ENCODE measurements at regions not wholly inside any gene's neighbourhood (a gene's known extent, or its start where the extent isn't known, plus 50 kb on each side); places are given as distances from the start of the nearest gene placed in this dataset.
"Not testable (repeated sequence)": the region's sequence is repeated elsewhere in the genome, so short reads cannot be mapped to it uniquely, and the experiment has no call there.

GRCh38 chrX:140274811-140275525, 229.9 kb downstream of the SOX3 start:
- Histone ChIP-seq H3K27me3 (ENCODE audit: control insufficient read depth, insufficient read depth, low read length) (no peaks in the 10 kb centered on the region), H3K27ac (ENCODE audit: low read depth, low read length) (no peak overlapping the region), H3K9me3 (ENCODE audit: control insufficient read depth, insufficient read depth, low read length) (peaks cover 4% of the 10 kb centered on the region), H3K4me3 (ENCODE audit: low read depth, low read length) (no peak overlapping the region), H3K36me3 (ENCODE audit: control insufficient read depth, insufficient read depth, low read length) (no peaks in the 10 kb centered on the region), H3K4me1 (ENCODE audit: control insufficient read depth, insufficient read depth, low read length) (no peaks in the 10 kb centered on the region)
- 13% methylated on average over 2 of the region's 3 CpGs for WGBS (ENCODE audit: insufficient coverage)
- DNase-seq (ENCODE audit: low read depth in 4 of 6, low spot score in 6 of 6): peak in 1 of 6 donors; percentile 3

- H3K4me3 ChIP-seq (ENCODE audit: low read depth, low read length): no peak overlapping the region
- H3K27ac ChIP-seq (ENCODE audit: low read depth, low read length): no peak overlapping the region
- H3K36me3 ChIP-seq (ENCODE audit: control insufficient read depth, insufficient read depth, low read length): no peaks in the 10 kb centered on the region
- WGBS (ENCODE audit: insufficient coverage): 26% methylated on average over 3 of the region's 4 CpGs
- H3K27me3 ChIP-seq (ENCODE audit: control insufficient read depth, insufficient read depth, low read length): no peaks in the 10 kb centered on the region
- H3K4me1 ChIP-seq (ENCODE audit: control insufficient read depth, insufficient read depth, low read length): no peaks in the 10 kb centered on the region
- DNase-seq (ENCODE audit: low read depth in 4 of 6, low spot score in 6 of 6): peak in 2 of 6 donors; percentile 1 to 18
- H3K9me3 ChIP-seq (ENCODE audit: control insufficient read depth, insufficient read depth, low read length): peaks cover 4% of the 10 kb centered on the region
Observed at GRCh38 chrX:140273921-140274320, 230.9 kb downstream of the SOX3 start.

GRCh38 chrX:140250391-140250790, 254.5 kb downstream of the SOX3 start:
- no peaks in the 10 kb centered on the region for H3K9me3 ChIP-seq (ENCODE audit: control insufficient read depth, insufficient read depth, low read length)
- DNase-seq (ENCODE audit: low read depth in 4 of 6, low spot score in 6 of 6): peak in 2 of 6 donors; percentile 8 to 45
- H3K36me3 ChIP-seq (ENCODE audit: control insufficient read depth, insufficient read depth, low read length): no peaks in the 10 kb centered on the region
- H3K27me3 ChIP-seq (ENCODE audit: control insufficient read depth, insufficient read depth, low read length): peaks cover 4% of the 10 kb centered on the region
- 14% methylated on average over 9 of the region's 10 CpGs for WGBS (ENCODE audit: insufficient coverage)
- no peak overlapping the region for H3K27ac ChIP-seq (ENCODE audit: low read depth, low read length)
- H3K4me1 ChIP-seq (ENCODE audit: control insufficient read depth, insufficient read depth, low read length): no peaks in the 10 kb centered on the region
- H3K4me3 ChIP-seq (ENCODE audit: low read depth, low read length): no peak overlapping the region

GRCh38 chrX:140249088-140249487, 255.8 kb downstream of the SOX3 start:
- WGBS (ENCODE audit: insufficient coverage): 44% methylated on average over 5 of the region's 8 CpGs
- peaks cover 4% of the 10 kb centered on the region for H3K27me3 ChIP-seq (ENCODE audit: control insufficient read depth, insufficient read depth, low read length)
- no peak overlapping the region for H3K4me3 ChIP-seq (ENCODE audit: low read depth, low read length)

GRCh38 chrX:140229191-140229590, 263.9 kb upstream of the CXorf66 start:
- WGBS (ENCODE audit: insufficient coverage): 43% methylated on average over 1 of the region's 1 CpG
- Histone ChIP-seq H3K36me3 (ENCODE audit: control insufficient read depth, insufficient read depth, low read length) (no peaks in the 10 kb centered on the region), H3K27me3 (ENCODE audit: control insufficient read depth, insufficient read depth, low read length) (no peaks in the 10 kb centered on the region), H3K9me3 (ENCODE audit: control insufficient read depth, insufficient read depth, low read length) (no peaks in the 10 kb centered on the region), H3K4me3 (ENCODE audit: low read depth, low read length) (no peak overlapping the region), H3K4me1 (ENCODE audit: control insufficient read depth, insufficient read depth, low read length) (no peaks in the 10 kb centered on the region), H3K27ac (ENCODE audit: low read depth, low read length) (no peak overlapping the region)
- DNase-seq (ENCODE audit: low read depth in 4 of 6, low spot score in 6 of 6): no peak

More at GRCh38 chrX:140249088-140249487, 255.8 kb downstream of the SOX3 start:
- Histone ChIP-seq H3K9me3 (ENCODE audit: control insufficient read depth, insufficient read depth, low read length) (no peaks in the 10 kb centered on the region), H3K36me3 (ENCODE audit: control insufficient read depth, insufficient read depth, low read length) (no peaks in the 10 kb centered on the region), H3K4me1 (ENCODE audit: control insufficient read depth, insufficient read depth, low read length) (no peaks in the 10 kb centered on the region), H3K27ac (ENCODE audit: low read depth, low read length) (no peak overlapping the region)
- DNase-seq (ENCODE audit: low read depth in 4 of 6, low spot score in 6 of 6): peak in 1 of 6 donors; percentile 2

GRCh38 chrX:140226037-140226436, 260.7 kb upstream of the CXorf66 start:
- not testable (repeated sequence) for H3K4me1 ChIP-seq (ENCODE audit: control insufficient read depth, insufficient read depth, low read length); H3K27me3 ChIP-seq (ENCODE audit: control insufficient read depth, insufficient read depth, low read length); H3K9me3 ChIP-seq (ENCODE audit: control insufficient read depth, insufficient read depth, low read length); DNase-seq (ENCODE audit: low read depth in 4 of 6, low spot score in 6 of 6); H3K27ac ChIP-seq (ENCODE audit: low read depth, low read length); H3K36me3 ChIP-seq (ENCODE audit: control insufficient read depth, insufficient read depth, low read length); H3K4me3 ChIP-seq (ENCODE audit: low read depth, low read length)
- WGBS (ENCODE audit: insufficient coverage): no CpG with 5 or more reads among the region's 8 CpGs

- not testable (repeated sequence) for DNase-seq (ENCODE audit: low read depth in 4 of 6, low spot score in 6 of 6); H3K27me3 ChIP-seq (ENCODE audit: control insufficient read depth, insufficient read depth, low read length); H3K4me1 ChIP-seq (ENCODE audit: control insufficient read depth, insufficient read depth, low read length); H3K9me3 ChIP-seq (ENCODE audit: control insufficient read depth, insufficient read depth, low read length); H3K27ac ChIP-seq (ENCODE audit: low read depth, low read length); H3K36me3 ChIP-seq (ENCODE audit: control insufficient read depth, insufficient read depth, low read length); H3K4me3 ChIP-seq (ENCODE audit: low read depth, low read length)
- WGBS (ENCODE audit: insufficient coverage): no CpG with 5 or more reads among the region's 3 CpGs
Observed at GRCh38 chrX:140215894-140216293, 250.6 kb upstream of the CXorf66 start.

GRCh38 chrX:140214518-140214917, 249.2 kb upstream of the CXorf66 start:
- DNase-seq (ENCODE audit: low read depth in 4 of 6, low spot score in 6 of 6); H3K9me3 ChIP-seq (ENCODE audit: control insufficient read depth, insufficient read depth, low read length); H3K36me3 ChIP-seq (ENCODE audit: control insufficient read depth, insufficient read depth, low read length); H3K4me1 ChIP-seq (ENCODE audit: control insufficient read depth, insufficient read depth, low read length); H3K27ac ChIP-seq (ENCODE audit: low read depth, low read length); H3K27me3 ChIP-seq (ENCODE audit: control insufficient read depth, insufficient read depth, low read length); H3K4me3 ChIP-seq (ENCODE audit: low read depth, low read length): not testable (repeated sequence)
- WGBS (ENCODE audit: insufficient coverage): no CpG with 5 or more reads among the region's 3 CpGs

GRCh38 chrX:140206657-140207056, 241.3 kb upstream of the CXorf66 start:
- WGBS (ENCODE audit: insufficient coverage): 100% methylated on average over 1 of the region's 1 CpG
- Histone ChIP-seq H3K27me3 (ENCODE audit: control insufficient read depth, insufficient read depth, low read length) (no peaks in the 10 kb centered on the region), H3K4me3 (ENCODE audit: low read depth, low read length) (no peak overlapping the region)

GRCh38 chrX:140190441-140191108, 225.3 kb upstream of the CXorf66 start:
- Histone ChIP-seq H3K36me3 (ENCODE audit: control insufficient read depth, insufficient read depth, low read length) (no peaks in the 10 kb centered on the region), H3K27ac (ENCODE audit: low read depth, low read length) (no peak overlapping the region), H3K4me1 (ENCODE audit: control insufficient read depth, insufficient read depth, low read length) (no peaks in the 10 kb centered on the region), H3K9me3 (ENCODE audit: control insufficient read depth, insufficient read depth, low read length) (no peaks in the 10 kb centered on the region), H3K4me3 (ENCODE audit: low read depth, low read length) (no peak overlapping the region), H3K27me3 (ENCODE audit: control insufficient read depth, insufficient read depth, low read length) (no peaks in the 10 kb centered on the region)
- peak in 2 of 6 donors; percentile 29 to 51 for DNase-seq (ENCODE audit: low read depth in 4 of 6, low spot score in 6 of 6)
- 50% methylated on average over 6 of the region's 8 CpGs for WGBS (ENCODE audit: insufficient coverage)

More at GRCh38 chrX:140206657-140207056, 241.3 kb upstream of the CXorf66 start:
- DNase-seq (ENCODE audit: low read depth in 4 of 6, low spot score in 6 of 6): no peak
- no peaks in the 10 kb centered on the region for H3K9me3 ChIP-seq (ENCODE audit: control insufficient read depth, insufficient read depth, low read length)
- no peaks in the 10 kb centered on the region for H3K36me3 ChIP-seq (ENCODE audit: control insufficient read depth, insufficient read depth, low read length)
- H3K4me1 ChIP-seq (ENCODE audit: control insufficient read depth, insufficient read depth, low read length): no peaks in the 10 kb centered on the region
- no peak overlapping the region for H3K27ac ChIP-seq (ENCODE audit: low read depth, low read length)

Data from spinal cord (tissue), 9 donors.